Dendritic cell treated with granulocyte-macrophage colony-stimulating factor and Interleukin-4, amounts not matched to agents 40 ng/mL and 50 ng/mL, for 4 days (primary cell): ENCODE measurements at regions not wholly inside any gene's neighbourhood (a gene's known extent, or its start where the extent isn't known, plus 50 kb on each side); places are given as distances from the start of the nearest gene placed in this dataset.

ENCODE experiments used
- H3K27ac Mint-ChIP-seq: one replicate; pipeline ENCODE4 v1.8.0; 2022; ENCODE audit warnings: mild to moderate bottlenecking, mixed read lengths
- H3K27me3 Mint-ChIP-seq: one replicate; pipeline ENCODE4 v1.8.0; 2022; ENCODE audit warnings: mild to moderate bottlenecking, mixed read lengths
- H3K36me3 Mint-ChIP-seq: one replicate; pipeline ENCODE4 v1.8.0; 2022; ENCODE audit warnings: low read depth, mixed read lengths
- H3K4me1 Mint-ChIP-seq: one replicate; pipeline ENCODE4 v1.8.0; 2022; ENCODE audit warnings: low read depth, mixed read lengths
- H3K4me3 Mint-ChIP-seq: one replicate; pipeline ENCODE4 v1.8.0; 2022; ENCODE audit warnings: mild to moderate bottlenecking, moderate library complexity, mixed read lengths
- H3K9me3 Mint-ChIP-seq: one replicate; pipeline ENCODE4 v1.8.0; 2022; ENCODE audit warnings: mixed read lengths
- intact Hi-C: fragments of 100-400 bp; cut with micrococcal nuclease; formaldehyde crosslinking; loops from one replicate; pipeline ENCODE4 v1.15.0; 2022

- Mint-ChIP-seq H3K9me3 (no peaks in the 10 kb centered on the region), H3K27me3 (no peaks in the 10 kb centered on the region), H3K27ac (no peak overlapping the region), H3K36me3 (no peaks in the 10 kb centered on the region), H3K4me3 (no peak overlapping the region), H3K4me1 (no peaks in the 10 kb centered on the region)
- intact Hi-C loops = no loop called here
These were observed 103.7 kb upstream of the SYT1 start for GRCh38 chr12:78760906-78761305.

GRCh38 chr12:78764913-78765312 is 99.7 kb upstream of the SYT1 start:
- Mint-ChIP-seq H3K36me3 (no peaks in the 10 kb centered on the region), H3K27ac (no peak overlapping the region), H3K4me3 (no peak overlapping the region), H3K27me3 (no peaks in the 10 kb centered on the region), H3K9me3 (no peaks in the 10 kb centered on the region), H3K4me1 (no peaks in the 10 kb centered on the region)
- intact Hi-C loops = no loop called here

- H3K4me3 Mint-ChIP-seq = no peak overlapping the region
- no peak overlapping the region for H3K27ac Mint-ChIP-seq
- no peaks in the 10 kb centered on the region for H3K36me3 Mint-ChIP-seq
- no peaks in the 10 kb centered on the region for H3K4me1 Mint-ChIP-seq
- intact Hi-C loops = no loop called here
- H3K27me3 Mint-ChIP-seq = no peaks in the 10 kb centered on the region
- no peaks in the 10 kb centered on the region for H3K9me3 Mint-ChIP-seq
These were observed 97.2 kb upstream of the SYT1 start for GRCh38 chr12:78767264-78767981.

GRCh38 chr12:78778339-78778738 is 86.2 kb upstream of the SYT1 start:
- H3K4me1 Mint-ChIP-seq = no peaks in the 10 kb centered on the region
- H3K27ac Mint-ChIP-seq = no peak overlapping the region
- H3K9me3 Mint-ChIP-seq = no peaks in the 10 kb centered on the region
- intact Hi-C loops = no loop called here
- H3K4me3 Mint-ChIP-seq = no peak overlapping the region
- no peaks in the 10 kb centered on the region for H3K27me3 Mint-ChIP-seq
- H3K36me3 Mint-ChIP-seq = no peaks in the 10 kb centered on the region

DNA sequence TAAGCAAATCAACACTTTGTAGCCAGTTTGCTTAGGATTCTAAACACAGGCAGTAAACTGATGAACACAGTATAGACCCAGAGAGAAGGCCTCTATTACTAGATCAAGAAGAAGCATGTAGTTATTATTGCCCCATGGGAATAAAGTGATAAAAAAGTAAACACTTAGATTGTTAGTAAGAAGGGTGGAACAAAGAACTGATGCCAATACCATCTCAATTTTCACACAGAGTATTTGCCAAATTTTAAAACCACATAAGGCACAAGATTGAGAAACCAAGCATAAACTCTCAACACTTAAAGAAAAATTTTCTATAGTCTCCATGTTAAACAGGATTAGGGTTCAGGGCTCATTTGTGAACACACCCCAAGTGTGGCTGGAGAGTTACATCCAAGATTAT is 77.0 kb upstream of the SYT1 start:
- Mint-ChIP-seq H3K27me3 (no peaks in the 10 kb centered on the region), H3K4me1 (no peaks in the 10 kb centered on the region), H3K36me3 (no peaks in the 10 kb centered on the region), H3K4me3 (no peak overlapping the region), H3K27ac (no peak overlapping the region), H3K9me3 (no peaks in the 10 kb centered on the region)
- intact Hi-C loops = no loop called here

- Mint-ChIP-seq H3K4me3 (no peak overlapping the region), H3K9me3 (peaks cover 21% of the 10 kb centered on the region), H3K36me3 (no peaks in the 10 kb centered on the region), H3K27ac (no peak overlapping the region), H3K4me1 (no peaks in the 10 kb centered on the region), H3K27me3 (no peaks in the 10 kb centered on the region)
- intact Hi-C loops = no loop called here
These were observed 74.4 kb upstream of the SYT1 start for GRCh38 chr12:78790148-78790547.

DNA sequence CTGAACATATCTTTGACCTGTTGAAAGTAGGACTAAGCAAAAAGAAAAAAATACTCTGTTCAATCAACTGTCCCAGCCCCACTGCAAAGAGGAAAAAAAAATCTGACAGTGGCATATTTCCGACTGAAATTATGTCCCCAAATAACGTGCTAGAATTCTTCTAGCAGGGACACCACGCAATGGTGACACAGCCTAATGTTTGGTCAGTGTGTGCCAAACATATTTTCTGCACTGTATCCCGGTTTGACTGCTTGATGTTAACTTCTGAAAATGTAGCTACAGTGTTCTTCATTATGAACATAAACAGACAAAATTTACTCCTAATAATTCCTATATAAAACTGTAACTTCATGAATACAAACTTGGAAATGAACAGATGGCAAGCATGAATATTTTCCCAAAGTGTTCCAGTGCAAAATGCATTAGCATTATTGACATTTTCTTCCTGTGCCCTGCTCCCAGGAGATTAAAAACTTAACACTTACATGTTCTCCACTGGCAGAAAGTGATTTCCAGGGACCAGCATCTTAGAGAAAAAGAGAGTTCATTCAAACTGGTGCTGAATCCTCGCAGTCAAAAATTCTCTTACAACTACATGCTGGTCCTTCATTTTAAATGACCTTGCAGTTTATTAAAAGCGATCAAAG is 72.4 kb upstream of the SYT1 start:
- Mint-ChIP-seq H3K4me1 (no peaks in the 10 kb centered on the region), H3K27me3 (no peaks in the 10 kb centered on the region), H3K36me3 (no peaks in the 10 kb centered on the region), H3K9me3 (peaks cover 30% of the 10 kb centered on the region), H3K4me3 (no peak overlapping the region), H3K27ac (no peak overlapping the region)
- intact Hi-C loops = no loop called here

DNA sequence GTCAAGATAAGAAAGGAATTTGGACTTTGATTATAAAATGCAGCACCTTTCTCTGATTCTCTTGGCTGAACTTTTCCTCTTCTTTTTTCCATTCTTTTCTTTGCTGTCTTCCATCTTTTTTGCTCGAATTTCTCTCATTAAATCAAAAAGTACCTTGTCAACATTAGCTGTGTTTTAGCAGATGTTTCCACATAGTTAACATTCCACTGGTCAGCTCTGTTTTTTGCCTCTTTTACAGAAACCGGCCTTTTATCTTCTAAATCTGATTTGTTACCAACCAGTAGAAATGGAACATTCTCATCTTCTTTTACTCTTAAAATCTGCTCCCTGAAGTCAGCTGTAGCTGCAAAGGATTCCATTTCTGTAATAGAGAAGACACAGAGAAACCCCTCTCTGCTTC is 71.1 kb upstream of the SYT1 start:
- no peak overlapping the region for H3K4me3 Mint-ChIP-seq
- no peaks in the 10 kb centered on the region for H3K27me3 Mint-ChIP-seq
- intact Hi-C loops = no loop called here
- H3K9me3 Mint-ChIP-seq = peaks cover 30% of the 10 kb centered on the region
- H3K27ac Mint-ChIP-seq = no peak overlapping the region
- no peaks in the 10 kb centered on the region for H3K4me1 Mint-ChIP-seq
- H3K36me3 Mint-ChIP-seq = no peaks in the 10 kb centered on the region

DNA sequence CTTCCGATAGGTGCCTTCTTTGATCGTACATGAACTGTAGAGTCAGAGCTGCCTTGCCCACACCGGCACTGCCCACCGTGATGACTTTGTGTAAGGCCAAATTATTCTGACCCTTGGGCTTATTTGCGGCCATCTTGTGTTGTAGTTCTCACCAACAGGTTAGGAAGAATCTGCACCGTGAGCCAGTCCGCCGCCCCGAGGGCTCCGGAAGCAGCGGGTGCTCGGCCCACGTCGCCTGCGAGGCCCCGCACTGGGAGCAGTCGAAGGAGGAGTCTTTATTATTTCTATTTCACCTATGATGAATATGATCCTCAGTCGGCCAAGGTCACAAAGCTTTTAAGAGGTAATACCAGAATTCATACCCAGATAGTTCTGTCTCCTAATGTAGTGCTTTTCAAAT is 70.6 kb upstream of the SYT1 start:
- Mint-ChIP-seq H3K27ac (no peak overlapping the region), H3K36me3 (no peaks in the 10 kb centered on the region), H3K4me3 (no peak overlapping the region), H3K9me3 (peaks cover 30% of the 10 kb centered on the region), H3K4me1 (no peaks in the 10 kb centered on the region), H3K27me3 (no peaks in the 10 kb centered on the region)
- intact Hi-C loops = no loop called here

GRCh38 chr12:78795934-78796445 is 68.6 kb upstream of the SYT1 start:
- Mint-ChIP-seq H3K36me3 (no peaks in the 10 kb centered on the region), H3K4me1 (no peaks in the 10 kb centered on the region), H3K27ac (no peak overlapping the region), H3K27me3 (no peaks in the 10 kb centered on the region), H3K4me3 (no peak overlapping the region), H3K9me3 (peaks cover 30% of the 10 kb centered on the region)
- intact Hi-C loops = no loop called here

DNA sequence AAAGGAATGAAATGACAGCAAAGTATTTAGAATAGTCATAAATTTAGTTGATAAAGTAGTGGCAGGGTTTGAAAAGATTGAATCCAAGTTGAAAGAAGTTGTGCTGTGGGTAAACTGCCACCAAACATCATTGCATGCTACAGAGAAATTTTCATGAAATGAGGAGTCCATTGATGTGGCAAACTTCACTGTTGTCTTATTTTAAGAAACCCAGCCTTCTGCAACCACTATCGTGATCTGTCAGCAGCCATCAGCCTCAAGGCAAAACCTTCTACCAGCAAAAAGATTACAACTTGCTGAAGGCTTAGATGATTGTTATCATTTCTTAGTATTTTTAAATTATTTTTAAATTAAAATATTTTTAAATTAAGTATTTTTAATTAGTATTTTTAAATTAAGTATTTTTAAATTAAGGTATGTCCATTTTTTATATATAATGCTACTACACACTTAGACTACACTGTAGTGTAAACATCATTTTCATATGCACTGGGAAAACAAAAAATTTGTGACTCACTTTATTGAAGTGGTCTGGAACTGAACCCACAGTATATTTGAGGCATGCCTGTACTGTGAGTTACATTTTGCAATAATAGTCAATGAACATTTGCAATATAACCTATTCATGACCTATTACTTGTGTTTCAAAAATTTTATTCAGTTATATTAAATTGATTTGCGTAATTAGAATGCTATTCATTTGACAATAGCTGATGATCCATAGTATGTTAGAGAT is 67.2 kb upstream of the SYT1 start:
- no peaks in the 10 kb centered on the region for H3K27me3 Mint-ChIP-seq
- H3K27ac Mint-ChIP-seq = no peak overlapping the region
- H3K4me3 Mint-ChIP-seq = no peak overlapping the region
- no peaks in the 10 kb centered on the region for H3K36me3 Mint-ChIP-seq
- no peaks in the 10 kb centered on the region for H3K4me1 Mint-ChIP-seq
- H3K9me3 Mint-ChIP-seq = peaks cover 30% of the 10 kb centered on the region
- intact Hi-C loops = no loop called here

DNA sequence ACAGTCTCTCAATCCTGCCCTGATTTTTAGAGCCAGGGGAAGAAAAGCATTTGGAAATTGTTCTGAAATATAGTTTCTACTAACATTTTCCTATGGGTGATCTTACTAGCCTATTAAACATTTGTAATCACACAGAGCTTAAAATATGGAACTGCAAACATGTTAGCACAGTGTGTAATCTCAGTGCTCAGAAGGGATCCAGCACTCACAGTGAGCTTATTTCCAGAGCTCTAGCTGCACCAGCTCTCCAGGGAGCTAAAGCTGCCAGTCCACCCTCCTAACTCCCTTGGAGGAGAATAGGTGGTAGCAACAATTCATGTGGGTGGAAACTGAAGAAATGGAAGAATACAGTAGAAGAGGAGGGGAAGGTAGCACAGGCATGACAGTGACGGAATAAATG is 64.9 kb upstream of the SYT1 start:
- Mint-ChIP-seq H3K36me3 (no peaks in the 10 kb centered on the region), H3K4me3 (no peak overlapping the region), H3K27me3 (no peaks in the 10 kb centered on the region), H3K9me3 (peaks cover 14% of the 10 kb centered on the region), H3K27ac (no peak overlapping the region), H3K4me1 (no peaks in the 10 kb centered on the region)
- intact Hi-C loops = no loop called here

GRCh38 chr12:78802593-78802992 is 62.0 kb upstream of the SYT1 start:
- H3K4me3 Mint-ChIP-seq = no peak overlapping the region
- H3K36me3 Mint-ChIP-seq = no peaks in the 10 kb centered on the region
- intact Hi-C loops = no loop called here
- no peaks in the 10 kb centered on the region for H3K4me1 Mint-ChIP-seq
- no peaks in the 10 kb centered on the region for H3K9me3 Mint-ChIP-seq
- H3K27me3 Mint-ChIP-seq = no peaks in the 10 kb centered on the region
- no peak overlapping the region for H3K27ac Mint-ChIP-seq

GRCh38 chr12:78804262-78804661 is 60.3 kb upstream of the SYT1 start:
- H3K4me3 Mint-ChIP-seq = no peak overlapping the region
- no peaks in the 10 kb centered on the region for H3K4me1 Mint-ChIP-seq

More at GRCh38 chr12:78804262-78804661, 60.3 kb upstream of the SYT1 start:
- no peaks in the 10 kb centered on the region for H3K27me3 Mint-ChIP-seq
- intact Hi-C loops = no loop called here
- no peak overlapping the region for H3K27ac Mint-ChIP-seq
- H3K36me3 Mint-ChIP-seq = no peaks in the 10 kb centered on the region
- H3K9me3 Mint-ChIP-seq = no peaks in the 10 kb centered on the region
